Prostate gland (tissue), 2 donors: ENCODE measurements at regions not wholly inside any gene's neighbourhood (a gene's known extent, or its start where the extent isn't known, plus 50 kb on each side); places are given as distances from the start of the nearest gene placed in this dataset.

Experiments used
- DNase-seq: peaks from one replicate; pipeline ENCODE4 v3.0.0-alpha.2; 2019; ENCODE audit warnings: low spot score
- H3K27ac ChIP-seq, 2 donors: fragments of 200-600 bp; sonication (generic); 2 replicates each; pipeline ENCODE4 v1.5.1; 2017 to 2019
- H3K27me3 ChIP-seq: fragments of 200-600 bp; sonication (generic); replicated peaks from 2 replicates; pipeline ENCODE4 v1.5.1; 2019; ENCODE audit not compliant: insufficient read depth
- H3K36me3 ChIP-seq, 2 donors: fragments of 200-600 bp; sonication (generic); 1 replicate in 1 of 2; 2 replicates in 1 of 2; pipeline versions ENCODE4 v1.5.1 to v1.8.1; 2017 to 2019
- H3K4me1 ChIP-seq: fragments of 200-600 bp; sonication (generic); replicated peaks from 2 replicates; pipeline ENCODE4 v1.5.1; 2019
- H3K4me3 ChIP-seq, 2 donors: fragments of 200-600 bp; sonication (generic); 2 replicates each; pipeline ENCODE4 v1.5.1; 2017 to 2019
- H3K9me3 ChIP-seq: fragments of 200-600 bp; sonication (generic); 2 replicates; pipeline ENCODE4 v1.5.1; 2017
- CTCF ChIP-seq, 4 experiments: fragments of 200-600 bp in 2 of 4; fragments of 450-650 bp in 2 of 4; sonication (generic) in 2 of 4; IDR thresholded peaks; 1 replicate in 3 of 4; 2 replicates in 1 of 4; pipeline ENCODE4 v1.5.1; 2016 to 2019; ENCODE audit warnings: antibody characterized with exemption in 4 of 4, mild to moderate bottlenecking in 2 of 4, moderate library complexity in 2 of 4
- POLR2A ChIP-seq: fragments of 450-650 bp; IDR thresholded peaks from one replicate; pipeline ENCODE4 v1.6.1; 2016; ENCODE audit warnings: antibody characterized with exemption, mild to moderate bottlenecking
- POLR2AphosphoS5 ChIP-seq: sonication (generic); formaldehyde crosslinking; IDR thresholded peaks from one replicate; pipeline ENCODE4 v1.6.1; 2017; ENCODE audit warnings: antibody characterized with exemption
- WGBS: methylation state at CpG from one replicate; pipeline ENCODE4 v1.1.5; 2018; 5-methylcytosine and 5-hydroxymethylcytosine counted together
- intact Hi-C: fragments of 100-400 bp; cut with DNase I; formaldehyde crosslinking; loops from one replicate; pipeline ENCODE4 v1.14.2; 2022

GRCh38 chr10:91104193-91105041 is 116.0 kb upstream of the PCGF5 start:
- Histone ChIP-seq H3K36me3 (no peaks in the 10 kb centered on the region), H3K4me3 (no peak overlapping the region), H3K9me3 (no peaks in the 10 kb centered on the region), H3K27ac (no peak overlapping the region), H3K4me1 (no peaks in the 10 kb centered on the region), H3K27me3 (no peaks in the 10 kb centered on the region)
- no peak for DNase-seq
- intact Hi-C loops, result no loop called here
- WGBS, result 58% methylated on average over 13 of the region's 13 CpGs
- no peak for TF ChIP-seq POLR2A
- no peak for TF ChIP-seq POLR2AphosphoS5
- no peak for TF ChIP-seq CTCF (IDR thresholded peaks at IDR 0.05)

- WGBS, result 96% methylated on average over 2 of the region's 2 CpGs
- Histone ChIP-seq H3K36me3 (no peaks in the 10 kb centered on the region), H3K4me1 (no peaks in the 10 kb centered on the region), H3K9me3 (no peaks in the 10 kb centered on the region), H3K4me3 (no peak overlapping the region), H3K27me3 (no peaks in the 10 kb centered on the region), H3K27ac (no peak overlapping the region)
- intact Hi-C loops, result no loop called here
- no peak for DNase-seq
- TF ChIP-seq POLR2A, result no peak
- no peak for TF ChIP-seq POLR2AphosphoS5
- TF ChIP-seq CTCF (IDR thresholded peaks at IDR 0.05), result no peak
Observed at GRCh38 chr10:91105269-91105668, 115.2 kb upstream of the PCGF5 start.

GRCh38 chr10:91108820-91109219 is 111.6 kb upstream of the PCGF5 start:
- intact Hi-C loops, result no loop called here
- DNase-seq, result no peak
- Histone ChIP-seq H3K27ac (no peak overlapping the region), H3K9me3 (no peaks in the 10 kb centered on the region), H3K4me1 (no peaks in the 10 kb centered on the region), H3K27me3 (no peaks in the 10 kb centered on the region), H3K36me3 (no peaks in the 10 kb centered on the region), H3K4me3 (no peak overlapping the region)
- TF ChIP-seq CTCF (IDR thresholded peaks at IDR 0.05) (no peak), POLR2AphosphoS5 (no peak), POLR2A (no peak)

DNA sequence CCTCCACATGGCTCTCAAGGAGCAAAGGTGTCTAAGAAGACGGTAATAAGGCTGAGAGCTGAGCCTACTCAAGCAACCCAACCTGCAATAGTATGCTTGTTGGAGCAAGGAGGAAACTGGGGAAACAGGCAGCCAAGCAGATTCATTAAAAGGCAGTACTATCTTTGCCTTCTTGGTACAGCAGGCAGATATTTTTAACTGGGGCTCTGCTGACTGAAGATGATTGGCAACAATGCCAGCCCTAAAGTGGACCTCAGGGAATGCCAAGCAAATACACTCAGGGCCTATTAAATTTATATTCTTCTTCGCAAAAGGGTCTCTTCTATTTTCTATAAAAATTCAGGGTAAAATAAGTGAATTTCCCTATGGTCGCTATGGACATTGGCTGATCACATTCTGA is 109.4 kb upstream of the PCGF5 start:
- Histone ChIP-seq H3K36me3 (no peaks in the 10 kb centered on the region), H3K27me3 (no peaks in the 10 kb centered on the region), H3K4me1 (no peaks in the 10 kb centered on the region), H3K27ac (no peak overlapping the region), H3K9me3 (no peaks in the 10 kb centered on the region), H3K4me3 (no peak overlapping the region)
- 79% methylated on average over 3 of the region's 3 CpGs for WGBS
- intact Hi-C loops, result no loop called here
- DNase-seq, result no peak
- no peak for TF ChIP-seq CTCF (IDR thresholded peaks at IDR 0.05)
- TF ChIP-seq POLR2A, result no peak
- TF ChIP-seq POLR2AphosphoS5, result no peak
